ENCODE measurements at regions not wholly inside any gene's neighbourhood (a gene's known extent, or its start where the extent isn't known, plus 50 kb on each side); places are given as distances from the start of the nearest gene placed in this dataset.

GRCh38 chr13:53197424-53197823 lies 168.8 kb downstream of the OLFM4 start:
- TF ChIP-seq POLR2A (IDR thresholded peaks at IDR 0.05; ENCODE audit: low read depth, low read length) = no peak
- no peak for TF ChIP-seq EZH2 (IDR thresholded peaks at IDR 0.05; ENCODE audit: borderline replicate concordance, low read depth, low read length, severe bottlenecking)
- TF ChIP-seq CTCF (IDR thresholded peaks at IDR 0.05; ENCODE audit: extremely low read depth in 1 of 2, insufficient read depth in 1 of 2, low read depth in 1 of 2, low read length in 2 of 2) = no peak
- TF ChIP-seq GATA2 (IDR thresholded peaks at IDR 0.05; ENCODE audit: insufficient read depth, insufficient read length, low read depth, low read length) = no peak
- TF ChIP-seq MYC (IDR thresholded peaks at IDR 0.05; ENCODE audit: low read depth, low read length) = no peak
- no peak for TF ChIP-seq JUN (IDR thresholded peaks at IDR 0.05; ENCODE audit: borderline replicate concordance, insufficient read depth, insufficient read length, low read depth)
- no peak for TF ChIP-seq MAX (IDR thresholded peaks at IDR 0.05; ENCODE audit: insufficient read depth, insufficient read length)
- TF ChIP-seq FOS (IDR thresholded peaks at IDR 0.05; ENCODE audit: borderline replicate concordance, insufficient read depth, low read length) = no peak
- TF ChIP-seq POLR2AphosphoS5 (IDR thresholded peaks at IDR 0.05; ENCODE audit: insufficient read depth, low read depth, low read length) = no peak
- no peak overlapping the region for H3K4me3 ChIP-seq (replicated peaks in 1 of 3; ENCODE audit: insufficient read depth in 1 of 3, low read depth in 1 of 3, low read length in 3 of 3)
- DNase-seq (ENCODE audit: low read depth, low spot score) (no peak), FAIRE-seq (no peak)
- H3K27me3 ChIP-seq (ENCODE audit: control insufficient read depth in 2 of 2, insufficient read depth in 2 of 2, low read length in 2 of 2) = no peaks in the 10 kb centered on the region
- POLR2A ChIA-PET = no interaction called here
- no peak overlapping the region for H3K9ac ChIP-seq (replicated peaks; ENCODE audit: extremely low read depth, insufficient read depth, low read length)
- H3K79me2 ChIP-seq (ENCODE audit: control insufficient read depth, insufficient read depth, low read length) = no peaks in the 10 kb centered on the region
- no peaks in the 10 kb centered on the region for H4K20me1 ChIP-seq (replicated peaks; ENCODE audit: control insufficient read depth, extremely low read depth, insufficient read depth, low read length)
- dilution Hi-C loops (cut with MboI; ENCODE audit: extremely low pct_ligation_motif_present, low sequenced_read_pairs) (no loop called here), intact Hi-C loops (cut with micrococcal nuclease) (no loop called here)
- H3K4me1 ChIP-seq (ENCODE audit: control insufficient read depth, extremely low read depth, insufficient read depth, low read length) = no peaks in the 10 kb centered on the region
- no TSS peak for BruUV-seq (replicated peaks)
- no peak overlapping the region for H3K27ac ChIP-seq (ENCODE audit: insufficient read depth, low read depth, low read length)
- no peak overlapping the region for H3K4me2 ChIP-seq (ENCODE audit: insufficient read depth, low read length)
- H3K36me3 ChIP-seq (ENCODE audit: control insufficient read depth in 2 of 2, extremely low read depth in 1 of 2, insufficient read depth in 2 of 2, low read length in 2 of 2) = no peaks in the 10 kb centered on the region
- no peaks in the 10 kb centered on the region for H3K9me1 ChIP-seq (replicated peaks; ENCODE audit: control insufficient read depth, extremely low read depth, insufficient read depth, low read length)
- H3K9me3 ChIP-seq (replicated peaks; ENCODE audit: control insufficient read depth, insufficient read depth, low read length) = no peaks in the 10 kb centered on the region
- no peak overlapping the region for H2AFZ ChIP-seq (ENCODE audit: low read depth, low read length)
- CTCF ChIA-PET = no interaction called here
